ENCODE measurements at regions not wholly inside any gene's neighbourhood (a gene's known extent, or its start where the extent isn't known, plus 50 kb on each side); places are given as distances from the start of the nearest gene placed in this dataset.

DNA sequence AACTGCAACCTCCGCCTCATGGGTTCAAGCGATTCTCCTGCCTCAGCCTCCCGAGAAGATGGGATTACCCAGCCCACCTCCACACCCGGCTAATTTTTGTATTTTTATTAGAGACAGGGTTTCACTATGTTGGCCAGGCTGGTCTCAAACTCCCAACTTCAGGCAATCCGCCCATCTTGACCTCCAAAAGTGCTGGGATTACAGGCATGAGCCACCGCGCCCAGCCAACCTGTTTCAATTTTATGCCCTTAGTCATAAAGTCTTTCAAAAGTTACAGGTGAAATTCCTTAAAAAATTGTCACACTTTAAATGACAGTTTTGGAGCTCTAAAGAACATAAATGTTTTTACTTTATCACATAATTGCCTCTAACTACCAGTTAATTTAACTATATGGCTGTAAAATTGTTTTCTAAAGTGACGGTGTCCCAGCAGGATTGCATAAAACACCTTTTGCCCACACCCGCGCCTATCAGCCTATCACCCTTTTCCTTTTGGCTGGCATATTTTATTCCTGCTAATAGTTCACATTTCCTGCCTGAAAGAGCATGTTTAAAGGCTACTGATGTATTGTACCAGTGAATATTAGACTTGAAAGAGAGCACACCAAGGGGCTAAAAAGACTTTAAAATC lies 164.2 kb upstream of the SEMA6D start:
- TF ChIP-seq, protein P1, sequence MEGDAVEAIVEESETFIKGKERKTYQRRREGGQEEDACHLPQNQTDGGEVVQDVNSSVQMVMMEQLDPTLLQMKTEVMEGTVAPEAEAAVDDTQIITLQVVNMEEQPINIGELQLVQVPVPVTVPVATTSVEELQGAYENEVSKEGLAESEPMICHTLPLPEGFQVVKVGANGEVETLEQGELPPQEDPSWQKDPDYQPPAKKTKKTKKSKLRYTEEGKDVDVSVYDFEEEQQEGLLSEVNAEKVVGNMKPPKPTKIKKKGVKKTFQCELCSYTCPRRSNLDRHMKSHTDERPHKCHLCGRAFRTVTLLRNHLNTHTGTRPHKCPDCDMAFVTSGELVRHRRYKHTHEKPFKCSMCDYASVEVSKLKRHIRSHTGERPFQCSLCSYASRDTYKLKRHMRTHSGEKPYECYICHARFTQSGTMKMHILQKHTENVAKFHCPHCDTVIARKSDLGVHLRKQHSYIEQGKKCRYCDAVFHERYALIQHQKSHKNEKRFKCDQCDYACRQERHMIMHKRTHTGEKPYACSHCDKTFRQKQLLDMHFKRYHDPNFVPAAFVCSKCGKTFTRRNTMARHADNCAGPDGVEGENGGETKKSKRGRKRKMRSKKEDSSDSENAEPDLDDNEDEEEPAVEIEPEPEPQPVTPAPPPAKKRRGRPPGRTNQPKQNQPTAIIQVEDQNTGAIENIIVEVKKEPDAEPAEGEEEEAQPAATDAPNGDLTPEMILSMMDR (conservative IDR thresholded peaks at IDR 0.05; ENCODE audit: low read depth, low read length) = no peak
- TF ChIP-seq EZH2 (IDR thresholded peaks at IDR 0.05; ENCODE audit: low read length, unreplicated experiment) = no peak

Data from PC-3 (cell line).